ENCODE measurements at regions not wholly inside any gene's neighbourhood (a gene's known extent, or its start where the extent isn't known, plus 50 kb on each side); places are given as distances from the start of the nearest gene placed in this dataset.

GRCh38 chr1:233435622-233436021 lies 108.1 kb downstream of the MAP3K21 start:
- no peak for TF ChIP-seq EZH2phosphoT487 (IDR thresholded peaks at IDR 0.05; ENCODE audit: low read length)
- no peak for TF ChIP-seq CTCF (IDR thresholded peaks at IDR 0.05; ENCODE audit: low read length)

Measured in MM.1S (cell line).